K562 (cell line): ENCODE measurements at regions not wholly inside any gene's neighbourhood (a gene's known extent, or its start where the extent isn't known, plus 50 kb on each side); places are given as distances from the start of the nearest gene placed in this dataset.

Experiments used
- BDP1 ChIP-seq: IDR thresholded peaks from 3 replicates; pipeline ENCODE4 v1.6.1; 2011; ENCODE audit not compliant: insufficient read length, insufficient read depth
- ELF2 ChIP-seq: fragments of 250-450 bp; sonication (Bioruptor Pico); IDR thresholded peaks from 2 replicates; pipeline ENCODE4 v1.5.0; 2021; ENCODE audit warnings: mild to moderate bottlenecking
- ETS2 ChIP-seq: IDR thresholded peaks from 2 replicates; pipeline ENCODE4 v1.6.1; 2016; ENCODE audit warnings: borderline replicate concordance, missing genetic modification characterization, mild to moderate bottlenecking, moderate library complexity, missing compliant biosample characterization; ENCODE audit not compliant: poor library complexity, severe bottlenecking
- EWSR1 ChIP-seq: fragments of 450-650 bp; IDR thresholded peaks from 2 replicates; pipeline ENCODE4 v1.6.1; 2018; ENCODE audit warnings: borderline replicate concordance, mild to moderate bottlenecking, low read depth, moderate library complexity; ENCODE audit not compliant: partially characterized antibody
- FOXA3 ChIP-seq, 2 experiments: fragments of 450-650 bp in 1 of 2; sonication (generic) in 1 of 2; formaldehyde crosslinking; IDR thresholded peaks in 1 of 2; conservative IDR thresholded peaks in 1 of 2; 2 replicates each; pipeline versions ENCODE4 v1.4.0 to v1.8.0; 2020 to 2022; ENCODE audit warnings: mild to moderate bottlenecking in 2 of 2, missing genetic modification reagents in 1 of 2
- GABPB1 ChIP-seq: sonication (generic); formaldehyde crosslinking; IDR thresholded peaks from 2 replicates; pipeline ENCODE4 v1.8.0; 2022; ENCODE audit warnings: mild to moderate bottlenecking, missing genetic modification reagents
- ILK ChIP-seq: fragments of 450-650 bp; IDR thresholded peaks from 2 replicates; pipeline ENCODE4 v1.6.1; 2016; ENCODE audit warnings: missing genetic modification characterization, low read depth, mild to moderate bottlenecking, missing compliant biosample characterization, moderate library complexity, borderline replicate concordance
- KDM2B ChIP-seq: fragments of 250-450 bp; sonication (Bioruptor Pico); IDR thresholded peaks from 2 replicates; pipeline ENCODE4 v1.8.0; 2021; ENCODE audit warnings: mild to moderate bottlenecking, moderate library complexity
- MECOM ChIP-seq: fragments of 250-450 bp; sonication (Bioruptor Pico); IDR thresholded peaks from 2 replicates; pipeline ENCODE4 v1.8.0; 2022; ENCODE audit warnings: inconsistent platforms
- MEF2A ChIP-seq: IDR thresholded peaks from 2 replicates; pipeline ENCODE4 v1.6.1; 2011; ENCODE audit warnings: low read depth, mild to moderate bottlenecking, low read length, moderate library complexity; ENCODE audit not compliant: control insufficient read depth
- NCOA2 ChIP-seq, 2 experiments: fragments of 450-650 bp; IDR thresholded peaks; 2 replicates each; pipeline ENCODE4 v1.6.1; 2018; ENCODE audit warnings: mild to moderate bottlenecking in 2 of 2, moderate library complexity in 1 of 2; ENCODE audit not compliant: partially characterized antibody in 2 of 2
- NONO ChIP-seq, 2 experiments: fragments of 200-400 bp in 1 of 2; fragments of 450-650 bp in 1 of 2; formaldehyde crosslinking in 1 of 2; IDR thresholded peaks; 2 replicates each; pipeline ENCODE4 v1.6.1; 2017; ENCODE audit warnings: low read depth in 2 of 2, mild to moderate bottlenecking in 2 of 2, moderate library complexity in 2 of 2, low read length in 1 of 2
- POLR3G ChIP-seq: IDR thresholded peaks from 2 replicates; pipeline ENCODE4 v1.6.1; 2011; ENCODE audit not compliant: insufficient read length, insufficient replicate concordance; ENCODE audit errors: extremely low read depth
- SRSF1 ChIP-seq: fragments of 200-400 bp; formaldehyde crosslinking; IDR thresholded peaks from 2 replicates; pipeline ENCODE4 v1.6.1; 2017; ENCODE audit warnings: mild to moderate bottlenecking, low read depth, low read length, moderate library complexity
- TCF7L2 ChIP-seq: fragments of 150-350 bp; IDR thresholded peaks from 2 replicates; pipeline ENCODE4 v1.6.1; 2016; ENCODE audit warnings: low read depth, mild to moderate bottlenecking, low read length, moderate library complexity
- TGIF2 ChIP-seq: sonication (generic); formaldehyde crosslinking; IDR thresholded peaks from 2 replicates; pipeline ENCODE4 v1.8.1; 2022; ENCODE audit warnings: mild to moderate bottlenecking, missing genetic modification reagents, moderate library complexity
- ZC3H8 ChIP-seq: fragments of 450-650 bp; IDR thresholded peaks from 2 replicates; pipeline ENCODE4 v1.6.1; 2017
- ZNF124 ChIP-seq: sonication (generic); formaldehyde crosslinking; IDR thresholded peaks from 2 replicates; pipeline ENCODE4 v1.8.1; 2022; ENCODE audit warnings: missing genetic modification reagents
- ZNF23 ChIP-seq: fragments of 250-450 bp; sonication (Bioruptor Pico); IDR thresholded peaks from 2 replicates; pipeline ENCODE4 v1.4.0; 2020; ENCODE audit warnings: mild to moderate bottlenecking
- ZNF311 ChIP-seq: fragments of 250-450 bp; sonication (Bioruptor Pico); IDR thresholded peaks from 2 replicates; pipeline ENCODE4 v1.4.0; 2020; ENCODE audit warnings: mild to moderate bottlenecking, moderate library complexity
- ZNF589 ChIP-seq: fragments of 200-800 bp; sonication (Bioruptor generic); IDR thresholded peaks from 2 replicates; pipeline ENCODE4 v1.6.1; 2016; ENCODE audit warnings: low read depth, missing genetic modification characterization, missing compliant biosample characterization
- ZNF644 ChIP-seq: fragments of 200-800 bp; sonication (Bioruptor generic); IDR thresholded peaks from 2 replicates; pipeline ENCODE4 v1.6.1; 2016; ENCODE audit warnings: low read depth, missing genetic modification characterization, missing compliant biosample characterization
- TF ChIP-seq, protein P1 (sequence below): fragments of 450-650 bp; IDR thresholded peaks from 2 replicates; pipeline ENCODE4 v1.6.1; 2014; ENCODE audit warnings: low read depth, mild to moderate bottlenecking, moderate library complexity, borderline replicate concordance
- TF ChIP-seq, protein P2 (sequence below): fragments of 450-650 bp; IDR thresholded peaks from 2 replicates; pipeline ENCODE4 v1.7.1; 2018; ENCODE audit warnings: mild to moderate bottlenecking, low read depth; ENCODE audit not compliant: partially characterized antibody
- TF ChIP-seq, protein P3 (sequence below): sonication (generic); formaldehyde crosslinking; IDR thresholded peaks from 2 replicates; pipeline ENCODE4 v1.8.1; 2023; ENCODE audit warnings: mild to moderate bottlenecking, missing genetic modification reagents, moderate library complexity

DNA sequence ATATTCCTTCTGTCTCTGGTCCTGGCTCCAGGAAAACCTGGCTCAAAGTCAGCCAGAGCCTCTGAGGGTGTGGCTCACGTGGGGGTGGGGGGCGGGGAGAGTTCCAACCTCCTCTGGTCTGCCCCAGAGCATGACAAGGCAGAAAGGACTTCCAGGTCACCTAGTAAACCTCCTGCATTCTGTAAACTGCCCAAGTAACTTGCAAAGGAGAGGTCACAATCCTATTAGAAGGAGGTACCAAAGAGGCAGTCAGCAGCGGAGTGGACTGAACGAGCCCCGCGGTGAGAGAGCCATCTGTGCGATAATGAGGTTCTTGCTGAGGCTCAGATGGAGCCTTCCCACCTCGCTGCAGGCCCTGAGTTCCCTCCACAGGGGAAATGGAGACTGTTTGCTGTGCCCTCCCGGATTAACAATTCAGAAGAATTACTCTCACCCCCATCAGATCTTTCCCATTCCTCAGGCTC lies 58.9 kb upstream of the GATA6 start (continued):
- TF ChIP-seq, protein P1, sequence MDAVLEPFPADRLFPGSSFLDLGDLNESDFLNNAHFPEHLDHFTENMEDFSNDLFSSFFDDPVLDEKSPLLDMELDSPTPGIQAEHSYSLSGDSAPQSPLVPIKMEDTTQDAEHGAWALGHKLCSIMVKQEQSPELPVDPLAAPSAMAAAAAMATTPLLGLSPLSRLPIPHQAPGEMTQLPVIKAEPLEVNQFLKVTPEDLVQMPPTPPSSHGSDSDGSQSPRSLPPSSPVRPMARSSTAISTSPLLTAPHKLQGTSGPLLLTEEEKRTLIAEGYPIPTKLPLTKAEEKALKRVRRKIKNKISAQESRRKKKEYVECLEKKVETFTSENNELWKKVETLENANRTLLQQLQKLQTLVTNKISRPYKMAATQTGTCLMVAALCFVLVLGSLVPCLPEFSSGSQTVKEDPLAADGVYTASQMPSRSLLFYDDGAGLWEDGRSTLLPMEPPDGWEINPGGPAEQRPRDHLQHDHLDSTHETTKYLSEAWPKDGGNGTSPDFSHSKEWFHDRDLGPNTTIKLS, result no peak
- TF ChIP-seq SRSF1 (no peak), POLR3G (no peak), TCF7L2 (no peak), ZC3H8 (no peak), ETS2 (no peak), ZNF124 (no peak), BDP1 (no peak), TGIF2 (CRISPR knock-in tag) (no peak), ZNF311 (CRISPR knock-in tag) (no peak), NONO (IDR thresholded peaks at IDR 0.05; ENCODE audit: low read depth in 2 of 2, low read length in 1 of 2) (no peak), MEF2A (no peak), EWSR1 (no peak), ZNF589 (CRISPR knock-in tag) (no peak), FOXA3 (CRISPR knock-in tag; conservative IDR thresholded peaks at IDR 0.05 in 1 of 2, IDR thresholded peaks at IDR 0.05 in 1 of 2) (no peak), ZNF23 (no peak), NCOA2 (IDR thresholded peaks at IDR 0.05; ENCODE audit: partially characterized antibody in 2 of 2) (no peak), MECOM (CRISPR knock-in tag) (no peak), GABPB1 (CRISPR knock-in tag) (no peak), KDM2B (no peak), ILK (no peak), ELF2 (CRISPR knock-in tag) (no peak), ZNF644 (tag) (no peak)
- TF ChIP-seq, protein P2, sequence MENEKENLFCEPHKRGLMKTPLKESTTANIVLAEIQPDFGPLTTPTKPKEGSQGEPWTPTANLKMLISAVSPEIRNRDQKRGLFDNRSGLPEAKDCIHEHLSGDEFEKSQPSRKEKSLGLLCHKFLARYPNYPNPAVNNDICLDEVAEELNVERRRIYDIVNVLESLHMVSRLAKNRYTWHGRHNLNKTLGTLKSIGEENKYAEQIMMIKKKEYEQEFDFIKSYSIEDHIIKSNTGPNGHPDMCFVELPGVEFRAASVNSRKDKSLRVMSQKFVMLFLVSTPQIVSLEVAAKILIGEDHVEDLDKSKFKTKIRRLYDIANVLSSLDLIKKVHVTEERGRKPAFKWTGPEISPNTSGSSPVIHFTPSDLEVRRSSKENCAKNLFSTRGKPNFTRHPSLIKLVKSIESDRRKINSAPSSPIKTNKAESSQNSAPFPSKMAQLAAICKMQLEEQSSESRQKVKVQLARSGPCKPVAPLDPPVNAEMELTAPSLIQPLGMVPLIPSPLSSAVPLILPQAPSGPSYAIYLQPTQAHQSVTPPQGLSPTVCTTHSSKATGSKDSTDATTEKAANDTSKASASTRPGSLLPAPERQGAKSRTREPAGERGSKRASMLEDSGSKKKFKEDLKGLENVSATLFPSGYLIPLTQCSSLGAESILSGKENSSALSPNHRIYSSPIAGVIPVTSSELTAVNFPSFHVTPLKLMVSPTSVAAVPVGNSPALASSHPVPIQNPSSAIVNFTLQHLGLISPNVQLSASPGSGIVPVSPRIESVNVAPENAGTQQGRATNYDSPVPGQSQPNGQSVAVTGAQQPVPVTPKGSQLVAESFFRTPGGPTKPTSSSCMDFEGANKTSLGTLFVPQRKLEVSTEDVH, result no peak
- TF ChIP-seq, protein P3, sequence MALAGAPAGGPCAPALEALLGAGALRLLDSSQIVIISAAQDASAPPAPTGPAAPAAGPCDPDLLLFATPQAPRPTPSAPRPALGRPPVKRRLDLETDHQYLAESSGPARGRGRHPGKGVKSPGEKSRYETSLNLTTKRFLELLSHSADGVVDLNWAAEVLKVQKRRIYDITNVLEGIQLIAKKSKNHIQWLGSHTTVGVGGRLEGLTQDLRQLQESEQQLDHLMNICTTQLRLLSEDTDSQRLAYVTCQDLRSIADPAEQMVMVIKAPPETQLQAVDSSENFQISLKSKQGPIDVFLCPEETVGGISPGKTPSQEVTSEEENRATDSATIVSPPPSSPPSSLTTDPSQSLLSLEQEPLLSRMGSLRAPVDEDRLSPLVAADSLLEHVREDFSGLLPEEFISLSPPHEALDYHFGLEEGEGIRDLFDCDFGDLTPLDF (CRISPR knock-in tag), result no peak
